SK-N-SH treated with all-trans-retinoic acid at 6 μM for 48 hours (cell line): ENCODE measurements at regions not wholly inside any gene's neighbourhood (a gene's known extent, or its start where the extent isn't known, plus 50 kb on each side); places are given as distances from the start of the nearest gene placed in this dataset.

Source experiments
- ARNTL ChIP-seq: fragments of 450-650 bp; formaldehyde crosslinking; IDR thresholded peaks from 2 replicates; pipeline ENCODE4 v1.5.0; 2020; ENCODE audit warnings: low read depth, mild to moderate bottlenecking, moderate library complexity, borderline replicate concordance
- BACH2 ChIP-seq: fragments of 250-450 bp; sonication (Bioruptor Pico); IDR thresholded peaks from 2 replicates; pipeline ENCODE4 v1.9.0; 2021; ENCODE audit warnings: mild to moderate bottlenecking, borderline replicate concordance
- CSDC2 ChIP-seq: fragments of 250-450 bp; sonication (Bioruptor Pico); IDR thresholded peaks from 2 replicates; pipeline ENCODE4 v1.5.0; 2020; ENCODE audit warnings: mild to moderate bottlenecking, moderate library complexity
- ESRRG ChIP-seq: fragments of 250-450 bp; sonication (Bioruptor Pico); IDR thresholded peaks from 2 replicates; pipeline ENCODE4 v1.6.1; 2021; ENCODE audit warnings: mild to moderate bottlenecking
- GLIS3 ChIP-seq: fragments of 250-450 bp; sonication (Bioruptor Pico); IDR thresholded peaks from 2 replicates; pipeline ENCODE4 v1.5.0; 2020; ENCODE audit warnings: mild to moderate bottlenecking, moderate library complexity
- ISL1 ChIP-seq: fragments of 250-450 bp; sonication (Bioruptor Pico); IDR thresholded peaks from 2 replicates; pipeline ENCODE4 v2.1.2; 2022; ENCODE audit warnings: mild to moderate bottlenecking, moderate library complexity
- PPARA ChIP-seq: fragments of 250-450 bp; sonication (Bioruptor Pico); IDR thresholded peaks from 2 replicates; pipeline ENCODE4 v1.5.0; 2020; ENCODE audit warnings: mild to moderate bottlenecking, borderline replicate concordance
- TCF4 ChIP-seq: fragments of 250-450 bp; sonication (Bioruptor Pico); IDR thresholded peaks from 2 replicates; pipeline ENCODE4 v1.8.0; 2021; ENCODE audit warnings: mild to moderate bottlenecking, moderate library complexity, borderline replicate concordance
- ZC3H10 ChIP-seq: fragments of 250-450 bp; sonication (Bioruptor Pico); IDR thresholded peaks from 2 replicates; pipeline ENCODE4 v1.5.1; 2021; ENCODE audit warnings: mild to moderate bottlenecking, moderate library complexity
- ZFP3 ChIP-seq: fragments of 250-450 bp; sonication (Bioruptor Pico); IDR thresholded peaks from 2 replicates; pipeline ENCODE4 v1.5.0; 2020; ENCODE audit warnings: mild to moderate bottlenecking, moderate library complexity
- ZFP30 ChIP-seq: fragments of 450-650 bp; formaldehyde crosslinking; IDR thresholded peaks from 2 replicates; pipeline ENCODE4 v1.5.0; 2022; ENCODE audit warnings: mild to moderate bottlenecking, moderate library complexity
- ZNF565 ChIP-seq: fragments of 450-650 bp; formaldehyde crosslinking; conservative IDR thresholded peaks from 2 replicates; pipeline ENCODE4 v1.5.0; 2020; ENCODE audit warnings: low read depth, mild to moderate bottlenecking, moderate library complexity
- ZNF8 ChIP-seq: fragments of 450-650 bp; formaldehyde crosslinking; IDR thresholded peaks from 2 replicates; pipeline ENCODE4 v1.5.0; 2020; ENCODE audit warnings: mild to moderate bottlenecking, moderate library complexity

DNA sequence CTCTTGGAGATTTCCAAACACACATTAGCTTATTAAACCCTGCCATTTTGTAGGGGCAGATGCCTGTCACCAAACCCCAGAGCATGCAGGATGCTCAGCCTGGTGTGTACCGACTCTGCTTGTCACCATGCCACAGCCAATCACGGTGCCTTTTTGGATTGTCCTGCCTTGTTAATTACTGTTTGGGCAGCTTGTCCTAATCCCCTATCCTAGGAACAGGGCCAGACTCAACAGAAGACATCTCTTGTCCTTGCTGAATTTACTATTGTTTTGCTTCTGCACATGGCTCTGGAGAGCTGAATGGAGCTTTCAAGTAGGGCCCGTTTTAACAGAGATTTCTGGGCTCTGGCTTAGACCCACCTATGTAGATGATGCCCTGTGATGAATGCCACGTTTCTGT lies 388.5 kb downstream of the AACS start:
- TF ChIP-seq TCF4 (no peak), ZFP3 (CRISPR knock-in tag) (no peak), ZC3H10 (CRISPR knock-in tag) (no peak), ARNTL (CRISPR knock-in tag) (no peak), ESRRG (CRISPR knock-in tag) (no peak), ZFP30 (CRISPR knock-in tag) (no peak), GLIS3 (CRISPR knock-in tag) (no peak), ZNF565 (CRISPR knock-in tag) (no peak), ISL1 (no peak), BACH2 (CRISPR knock-in tag) (no peak), ZNF8 (no peak), CSDC2 (CRISPR knock-in tag) (no peak), PPARA (no peak)
